Colonic mucosa (tissue), 4 donors: ENCODE measurements at regions not wholly inside any gene's neighbourhood (a gene's known extent, or its start where the extent isn't known, plus 50 kb on each side); places are given as distances from the start of the nearest gene placed in this dataset.

ENCODE experiments used
- DNase-seq: peaks from one replicate; pipeline ENCODE4 v3.0.0-alpha.2; 2020
- H3K27ac ChIP-seq: fragments of 200-600 bp; one replicate; pipeline ENCODE4 v1.8.0; 2021
- H3K27me3 ChIP-seq: fragments of 200-600 bp; one replicate; pipeline ENCODE4 v1.8.0; 2021
- H3K36me3 ChIP-seq: fragments of 200-600 bp; one replicate; pipeline ENCODE4 v1.8.0; 2021
- H3K4me1 ChIP-seq: fragments of 200-600 bp; one replicate; pipeline ENCODE4 v1.8.0; 2021; ENCODE audit warnings: mild to moderate bottlenecking
- H3K4me3 ChIP-seq: fragments of 200-600 bp; one replicate; pipeline ENCODE4 v1.8.0; 2021
- H3K9ac ChIP-seq, 2 donors: one replicate each; pipeline ENCODE4 v1.7.0; 2013; ENCODE audit warnings: control low read depth in 2 of 2, low read depth in 2 of 2, low read length in 2 of 2
- H3K9me3 ChIP-seq: fragments of 200-600 bp; one replicate; pipeline ENCODE4 v1.8.0; 2021
- intact Hi-C: fragments of 100-400 bp; cut with DNase I; formaldehyde crosslinking; loops from one replicate; pipeline ENCODE4 v1.14.1; 2022
- TF ChIP-seq, protein P1 (sequence below): fragments of 200-600 bp; IDR thresholded peaks from one replicate; pipeline ENCODE4 v1.8.0; 2022; ENCODE audit warnings: antibody characterized with exemption, mild to moderate bottlenecking
- donor health status: healthy.
- donor health status: DM: no; HTN: no; CAD: no.
- donor health status: DM: no; HTN: no; CAD: no.

DNA sequence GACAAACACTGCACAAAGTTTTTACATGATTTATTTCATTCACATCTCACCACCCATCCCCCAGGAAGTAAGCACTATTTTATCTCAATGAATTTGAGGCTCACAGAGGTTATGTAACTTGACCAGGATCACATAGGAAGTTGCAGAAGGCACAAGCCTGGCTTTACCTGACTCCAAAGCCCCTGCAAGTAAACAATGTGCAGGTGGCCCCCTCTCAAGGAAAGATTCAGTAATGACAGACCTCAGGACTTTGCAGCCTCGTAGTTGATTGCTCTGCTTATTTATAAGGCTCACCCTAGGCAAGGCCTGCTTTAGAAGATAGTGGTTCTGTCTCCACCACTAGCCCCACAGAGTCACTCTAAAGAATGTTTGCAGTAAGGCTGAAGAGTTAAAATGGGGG lies 79.8 kb upstream of the MDFIC2 start:
- DNase-seq = no peak
- Histone ChIP-seq H3K27ac (no peak overlapping the region), H3K9ac (no peak overlapping the region), H3K27me3 (no peaks in the 10 kb centered on the region), H3K9me3 (no peaks in the 10 kb centered on the region), H3K4me1 (no peaks in the 10 kb centered on the region), H3K4me3 (no peak overlapping the region), H3K36me3 (no peaks in the 10 kb centered on the region)
- TF ChIP-seq, protein P1, sequence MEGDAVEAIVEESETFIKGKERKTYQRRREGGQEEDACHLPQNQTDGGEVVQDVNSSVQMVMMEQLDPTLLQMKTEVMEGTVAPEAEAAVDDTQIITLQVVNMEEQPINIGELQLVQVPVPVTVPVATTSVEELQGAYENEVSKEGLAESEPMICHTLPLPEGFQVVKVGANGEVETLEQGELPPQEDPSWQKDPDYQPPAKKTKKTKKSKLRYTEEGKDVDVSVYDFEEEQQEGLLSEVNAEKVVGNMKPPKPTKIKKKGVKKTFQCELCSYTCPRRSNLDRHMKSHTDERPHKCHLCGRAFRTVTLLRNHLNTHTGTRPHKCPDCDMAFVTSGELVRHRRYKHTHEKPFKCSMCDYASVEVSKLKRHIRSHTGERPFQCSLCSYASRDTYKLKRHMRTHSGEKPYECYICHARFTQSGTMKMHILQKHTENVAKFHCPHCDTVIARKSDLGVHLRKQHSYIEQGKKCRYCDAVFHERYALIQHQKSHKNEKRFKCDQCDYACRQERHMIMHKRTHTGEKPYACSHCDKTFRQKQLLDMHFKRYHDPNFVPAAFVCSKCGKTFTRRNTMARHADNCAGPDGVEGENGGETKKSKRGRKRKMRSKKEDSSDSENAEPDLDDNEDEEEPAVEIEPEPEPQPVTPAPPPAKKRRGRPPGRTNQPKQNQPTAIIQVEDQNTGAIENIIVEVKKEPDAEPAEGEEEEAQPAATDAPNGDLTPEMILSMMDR = no peak
- intact Hi-C loops = no loop called here

DNA sequence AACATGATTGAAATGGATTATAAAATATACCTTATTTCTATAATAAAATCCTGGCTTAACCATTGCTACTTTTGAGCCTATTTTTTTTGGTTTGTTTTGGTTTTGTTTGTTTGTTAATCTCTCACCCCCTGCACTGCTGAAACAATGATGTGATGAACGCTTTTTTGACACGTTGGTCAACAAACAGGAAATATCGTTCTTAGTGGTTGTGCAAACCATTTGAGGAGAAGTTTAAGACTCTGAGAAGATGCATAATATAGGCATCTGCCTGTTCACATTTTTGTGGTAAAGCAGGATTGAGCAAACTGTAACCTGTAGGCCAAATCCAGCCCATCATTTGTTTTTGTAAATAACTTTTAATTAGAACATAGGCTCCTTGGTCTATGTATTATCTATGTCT lies 75.5 kb upstream of the MDFIC2 start:
- intact Hi-C loops = no loop called here
- H3K36me3 ChIP-seq = no peaks in the 10 kb centered on the region
- no peak overlapping the region for H3K27ac ChIP-seq
- no peak for DNase-seq
- no peaks in the 10 kb centered on the region for H3K27me3 ChIP-seq
- H3K9ac ChIP-seq = no peak overlapping the region
- no peak overlapping the region for H3K4me3 ChIP-seq
- no peaks in the 10 kb centered on the region for H3K9me3 ChIP-seq
- no peaks in the 10 kb centered on the region for H3K4me1 ChIP-seq
- TF ChIP-seq, protein P1 = no peak

DNA sequence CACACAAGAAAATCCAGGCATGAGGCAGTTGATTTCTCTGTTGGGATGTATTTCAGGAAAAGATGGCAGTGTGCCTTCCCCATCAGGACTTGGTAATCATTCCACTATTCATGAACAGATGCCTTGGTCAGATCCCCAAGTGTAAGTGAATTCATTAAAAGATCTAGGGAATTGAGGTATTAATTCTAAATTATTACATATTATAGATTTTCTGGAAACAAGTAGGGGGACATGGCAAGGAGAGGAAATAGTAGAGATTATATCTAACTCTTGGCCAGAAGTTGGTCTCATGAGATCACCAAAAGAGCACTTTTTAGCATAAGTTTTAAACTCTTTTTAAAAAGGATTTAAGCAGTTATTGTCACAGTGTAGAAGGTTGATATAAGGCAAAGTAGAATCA lies 74.4 kb upstream of the MDFIC2 start:
- TF ChIP-seq, protein P1 = no peak
- Histone ChIP-seq H3K27ac (no peak overlapping the region), H3K9me3 (no peaks in the 10 kb centered on the region), H3K27me3 (no peaks in the 10 kb centered on the region), H3K36me3 (no peaks in the 10 kb centered on the region), H3K4me3 (no peak overlapping the region), H3K9ac (no peak overlapping the region), H3K4me1 (no peaks in the 10 kb centered on the region)
- DNase-seq = no peak
- intact Hi-C loops = no loop called here

DNA sequence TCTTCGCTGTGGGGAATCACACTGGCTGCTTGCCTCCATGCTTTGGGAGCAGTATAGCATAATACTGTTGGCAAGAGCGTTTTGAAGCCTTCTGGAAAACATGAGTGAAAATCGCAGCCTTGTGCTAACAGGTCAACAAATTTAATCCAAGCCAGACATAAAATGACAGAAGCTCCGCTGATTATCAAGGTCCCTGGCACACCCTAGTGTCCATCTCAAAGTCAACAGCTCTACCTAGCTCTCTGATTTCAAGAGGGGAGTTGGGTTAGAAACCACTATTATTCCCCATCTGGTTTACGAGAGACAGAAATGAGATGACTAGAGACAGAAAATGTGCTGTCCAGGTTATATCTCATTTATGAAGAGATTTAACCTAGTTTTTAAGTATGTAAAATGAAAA lies 73.6 kb upstream of the MDFIC2 start:
- no peaks in the 10 kb centered on the region for H3K9me3 ChIP-seq
- no peaks in the 10 kb centered on the region for H3K36me3 ChIP-seq
- DNase-seq = no peak
- H3K4me1 ChIP-seq = no peaks in the 10 kb centered on the region
- H3K9ac ChIP-seq = no peak overlapping the region
- intact Hi-C loops = no loop called here
- no peak overlapping the region for H3K4me3 ChIP-seq
- TF ChIP-seq, protein P1 = no peak
- H3K27ac ChIP-seq = no peak overlapping the region
- no peaks in the 10 kb centered on the region for H3K27me3 ChIP-seq

DNA sequence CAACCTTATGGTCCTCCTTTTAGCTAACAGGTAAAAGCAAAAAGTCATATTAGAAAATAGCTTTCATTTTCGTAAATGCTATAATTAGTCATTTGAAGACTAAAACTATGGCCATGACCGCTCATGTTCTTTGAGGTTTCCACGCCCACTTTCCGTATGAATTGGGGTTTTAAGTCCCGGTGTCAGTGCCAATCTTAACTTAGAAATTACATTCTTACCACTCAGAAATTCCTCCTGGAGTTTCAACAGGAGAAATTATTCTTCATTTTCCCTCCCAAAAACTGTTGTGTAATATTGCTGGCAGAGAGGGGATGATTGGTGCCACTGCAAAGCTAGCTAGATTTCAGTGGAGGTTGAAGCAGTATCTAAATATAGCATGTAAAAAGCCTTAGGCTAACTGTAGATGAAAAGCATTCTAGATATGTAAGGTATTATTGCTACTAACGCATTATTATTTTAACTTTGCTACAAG lies 71.0 kb upstream of the MDFIC2 start:
- Histone ChIP-seq H3K27ac (no peak overlapping the region), H3K36me3 (no peaks in the 10 kb centered on the region), H3K4me1 (no peaks in the 10 kb centered on the region), H3K4me3 (no peak overlapping the region), H3K27me3 (no peaks in the 10 kb centered on the region), H3K9ac (no peak overlapping the region), H3K9me3 (no peaks in the 10 kb centered on the region)
- TF ChIP-seq, protein P1 = no peak
- no peak for DNase-seq
- intact Hi-C loops = no loop called here

DNA sequence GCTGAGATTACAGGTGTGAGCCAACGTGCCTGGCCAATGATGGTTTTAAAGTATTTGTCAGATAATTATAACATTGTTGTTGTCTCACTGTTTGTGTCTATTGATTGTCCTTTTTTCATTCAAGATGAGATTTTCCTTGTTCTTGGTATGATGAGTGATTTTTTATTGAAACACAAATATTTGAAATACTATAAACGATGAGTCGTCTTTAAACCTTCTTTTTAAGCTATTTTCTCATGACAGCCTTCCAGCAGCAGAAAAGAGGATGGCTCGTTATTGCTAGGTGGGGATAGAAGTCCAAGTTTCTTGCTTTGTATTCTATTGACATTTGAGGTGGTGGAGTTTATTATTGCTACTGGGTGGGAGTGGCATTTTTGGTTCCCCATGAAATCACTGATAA lies 61.7 kb upstream of the MDFIC2 start:
- H3K27ac ChIP-seq = no peak overlapping the region
- intact Hi-C loops = no loop called here

More for the DNA sequence above, 61.7 kb upstream of the MDFIC2 start:
- no peaks in the 10 kb centered on the region for H3K27me3 ChIP-seq
- H3K36me3 ChIP-seq = no peaks in the 10 kb centered on the region
- TF ChIP-seq, protein P1 = no peak
- no peaks in the 10 kb centered on the region for H3K9me3 ChIP-seq
- H3K4me1 ChIP-seq = no peaks in the 10 kb centered on the region
- H3K4me3 ChIP-seq = no peak overlapping the region
- DNase-seq = no peak
- H3K9ac ChIP-seq = no peak overlapping the region
